ENCODE measurements at regions not wholly inside any gene's neighbourhood (a gene's known extent, or its start where the extent isn't known, plus 50 kb on each side); places are given as distances from the start of the nearest gene placed in this dataset.
"Not testable (repeated sequence)": the region's sequence is repeated elsewhere in the genome, so short reads cannot be mapped to it uniquely, and the experiment has no call there.

DNA sequence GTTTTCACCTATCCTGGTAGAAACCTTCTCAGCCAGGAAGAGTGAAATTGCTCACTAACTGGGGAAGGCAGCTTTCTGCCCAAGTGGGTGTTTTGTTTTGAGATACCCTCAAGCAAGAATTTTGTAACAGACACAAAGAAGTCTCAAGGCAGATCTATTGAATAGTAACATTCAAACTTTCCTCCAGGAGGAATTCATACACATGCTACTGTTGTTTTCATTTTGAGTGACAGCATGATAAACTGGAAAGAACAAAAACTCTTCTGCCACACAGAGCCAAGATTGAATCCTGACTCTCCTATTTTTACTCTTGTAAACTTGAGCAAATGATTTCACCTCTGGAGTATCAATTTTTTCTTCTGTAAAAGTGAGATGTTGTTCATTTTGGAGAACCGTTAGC is 54.8 kb upstream of the MBNL1 start:
- H3K4me1 ChIP-seq (ENCODE audit: low read depth), result no peaks in the 10 kb centered on the region
- no peak for DNase-seq (ENCODE audit: low read depth in 1 of 2, low spot score in 1 of 2)
- H3K27me3 ChIP-seq, result no peaks in the 10 kb centered on the region
- no peaks in the 10 kb centered on the region for H3K9me3 ChIP-seq (ENCODE audit: low read depth)
- H3K4me3 ChIP-seq, result no peak overlapping the region
- no peaks in the 10 kb centered on the region for H3K36me3 ChIP-seq
- TF ChIP-seq, protein P1, sequence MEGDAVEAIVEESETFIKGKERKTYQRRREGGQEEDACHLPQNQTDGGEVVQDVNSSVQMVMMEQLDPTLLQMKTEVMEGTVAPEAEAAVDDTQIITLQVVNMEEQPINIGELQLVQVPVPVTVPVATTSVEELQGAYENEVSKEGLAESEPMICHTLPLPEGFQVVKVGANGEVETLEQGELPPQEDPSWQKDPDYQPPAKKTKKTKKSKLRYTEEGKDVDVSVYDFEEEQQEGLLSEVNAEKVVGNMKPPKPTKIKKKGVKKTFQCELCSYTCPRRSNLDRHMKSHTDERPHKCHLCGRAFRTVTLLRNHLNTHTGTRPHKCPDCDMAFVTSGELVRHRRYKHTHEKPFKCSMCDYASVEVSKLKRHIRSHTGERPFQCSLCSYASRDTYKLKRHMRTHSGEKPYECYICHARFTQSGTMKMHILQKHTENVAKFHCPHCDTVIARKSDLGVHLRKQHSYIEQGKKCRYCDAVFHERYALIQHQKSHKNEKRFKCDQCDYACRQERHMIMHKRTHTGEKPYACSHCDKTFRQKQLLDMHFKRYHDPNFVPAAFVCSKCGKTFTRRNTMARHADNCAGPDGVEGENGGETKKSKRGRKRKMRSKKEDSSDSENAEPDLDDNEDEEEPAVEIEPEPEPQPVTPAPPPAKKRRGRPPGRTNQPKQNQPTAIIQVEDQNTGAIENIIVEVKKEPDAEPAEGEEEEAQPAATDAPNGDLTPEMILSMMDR (IDR thresholded peaks at IDR 0.05; ENCODE audit: low read depth, low read length), result no peak
- H3K27ac ChIP-seq, result no peak overlapping the region

DNA sequence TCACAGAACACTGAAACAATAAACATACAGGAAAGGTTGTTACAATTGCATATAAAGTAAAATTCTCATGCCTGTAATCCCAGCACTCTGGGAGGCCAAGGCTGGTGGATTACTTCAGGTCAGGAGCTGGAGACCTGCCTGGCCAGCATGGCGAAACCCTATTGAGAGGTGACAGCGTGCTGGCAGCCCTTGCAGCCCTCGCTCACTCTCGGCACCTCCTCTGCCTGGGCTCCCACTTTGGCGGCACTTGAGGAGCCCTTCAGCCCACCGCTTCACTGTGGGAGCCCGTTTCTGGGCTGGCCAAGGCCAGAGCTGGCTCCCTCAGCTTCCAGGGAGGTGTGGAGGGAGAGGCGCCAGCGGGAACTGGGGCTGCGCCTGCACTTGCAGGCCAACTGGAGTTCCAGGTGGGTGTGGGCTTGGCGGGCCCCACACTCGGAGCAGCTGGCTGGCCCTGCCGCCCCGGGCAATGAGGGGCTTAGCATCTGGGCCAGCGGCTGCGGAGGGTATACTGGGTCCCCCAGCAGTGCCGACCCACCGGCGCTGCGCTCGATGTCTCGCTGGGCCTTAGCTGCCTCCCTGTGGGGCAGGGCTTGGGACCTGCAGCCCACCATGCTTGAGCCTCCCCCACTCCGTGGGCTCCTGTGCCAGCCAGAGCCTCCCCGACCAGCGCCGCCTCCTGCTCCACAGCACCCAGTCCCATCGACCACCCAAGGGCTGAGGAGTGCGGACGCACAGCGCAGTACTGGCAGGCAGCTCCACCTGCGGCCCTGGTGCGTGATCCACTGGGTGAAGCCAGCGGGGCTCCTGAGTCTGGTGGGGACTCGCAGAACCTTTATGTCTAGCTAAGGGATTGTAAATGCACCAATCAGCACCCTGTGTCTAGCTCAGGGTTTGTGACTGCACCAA is 51.5 kb upstream of the MBNL1 start:
- DNase-seq (ENCODE audit: low read depth in 1 of 2, low spot score in 1 of 2); H3K4me1 ChIP-seq (ENCODE audit: low read depth); H3K4me3 ChIP-seq; H3K9me3 ChIP-seq (ENCODE audit: low read depth); H3K36me3 ChIP-seq; H3K27me3 ChIP-seq; H3K27ac ChIP-seq: not testable (repeated sequence)

DNA sequence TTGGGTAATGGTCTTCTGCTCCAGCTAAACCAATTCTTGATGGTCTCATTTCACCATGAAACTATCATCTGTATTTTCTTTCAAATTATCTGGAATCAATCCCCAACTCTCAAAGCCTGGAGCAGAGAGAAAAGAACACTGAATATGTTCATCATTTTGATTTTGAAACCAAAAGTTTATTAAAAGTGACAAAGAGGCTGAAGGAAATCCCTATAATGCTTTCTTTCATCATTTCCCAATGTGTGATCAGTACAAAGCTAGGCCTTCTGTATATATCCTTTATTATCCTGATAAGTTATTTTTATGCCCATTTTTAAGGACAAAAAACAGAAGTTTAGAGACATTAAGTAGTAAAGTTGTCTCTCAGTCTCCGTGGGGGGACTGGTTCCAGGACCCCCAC is 50.1 kb upstream of the MBNL1 start:
- Histone ChIP-seq H3K9me3 (ENCODE audit: low read depth) (no peaks in the 10 kb centered on the region), H3K4me3 (no peak overlapping the region), H3K36me3 (no peaks in the 10 kb centered on the region), H3K27ac (no peak overlapping the region), H3K4me1 (ENCODE audit: low read depth) (no peaks in the 10 kb centered on the region), H3K27me3 (no peaks in the 10 kb centered on the region)
- TF ChIP-seq, protein P1 (IDR thresholded peaks at IDR 0.05; ENCODE audit: low read depth, low read length), result no peak
- DNase-seq (ENCODE audit: low read depth in 1 of 2, low spot score in 1 of 2), result no peak

All from cardiac muscle cell (in vitro differentiated cells and primary cell).